MM.1S (cell line): ENCODE measurements at regions not wholly inside any gene's neighbourhood (a gene's known extent, or its start where the extent isn't known, plus 50 kb on each side); places are given as distances from the start of the nearest gene placed in this dataset.

ENCODE experiments used
- EZH2phosphoT487 ChIP-seq: fragments of 300-600 bp; sonication (generic); IDR thresholded peaks from 2 replicates; pipeline ENCODE4 v1.6.1; 2018; ENCODE audit warnings: antibody characterized with exemption, low read length
- TF ChIP-seq, protein P1 (sequence below): fragments of 300-600 bp; sonication (generic); IDR thresholded peaks from 2 replicates; pipeline ENCODE4 v1.5.1; 2016; ENCODE audit warnings: antibody characterized with exemption, low read length, mixed read lengths

GRCh38 chr10:10821926-10822325, 195.7 kb upstream of the CELF2 start:
- TF ChIP-seq, protein P1, sequence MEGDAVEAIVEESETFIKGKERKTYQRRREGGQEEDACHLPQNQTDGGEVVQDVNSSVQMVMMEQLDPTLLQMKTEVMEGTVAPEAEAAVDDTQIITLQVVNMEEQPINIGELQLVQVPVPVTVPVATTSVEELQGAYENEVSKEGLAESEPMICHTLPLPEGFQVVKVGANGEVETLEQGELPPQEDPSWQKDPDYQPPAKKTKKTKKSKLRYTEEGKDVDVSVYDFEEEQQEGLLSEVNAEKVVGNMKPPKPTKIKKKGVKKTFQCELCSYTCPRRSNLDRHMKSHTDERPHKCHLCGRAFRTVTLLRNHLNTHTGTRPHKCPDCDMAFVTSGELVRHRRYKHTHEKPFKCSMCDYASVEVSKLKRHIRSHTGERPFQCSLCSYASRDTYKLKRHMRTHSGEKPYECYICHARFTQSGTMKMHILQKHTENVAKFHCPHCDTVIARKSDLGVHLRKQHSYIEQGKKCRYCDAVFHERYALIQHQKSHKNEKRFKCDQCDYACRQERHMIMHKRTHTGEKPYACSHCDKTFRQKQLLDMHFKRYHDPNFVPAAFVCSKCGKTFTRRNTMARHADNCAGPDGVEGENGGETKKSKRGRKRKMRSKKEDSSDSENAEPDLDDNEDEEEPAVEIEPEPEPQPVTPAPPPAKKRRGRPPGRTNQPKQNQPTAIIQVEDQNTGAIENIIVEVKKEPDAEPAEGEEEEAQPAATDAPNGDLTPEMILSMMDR, result no peak
- TF ChIP-seq EZH2phosphoT487, result no peak
